HCEC 1CT (cell line): ENCODE measurements at regions not wholly inside any gene's neighbourhood (a gene's known extent, or its start where the extent isn't known, plus 50 kb on each side); places are given as distances from the start of the nearest gene placed in this dataset.

Source experiments
- DNase-seq: peaks from one replicate; pipeline ENCODE4 v3.0.0-alpha.2; 2017

DNA sequence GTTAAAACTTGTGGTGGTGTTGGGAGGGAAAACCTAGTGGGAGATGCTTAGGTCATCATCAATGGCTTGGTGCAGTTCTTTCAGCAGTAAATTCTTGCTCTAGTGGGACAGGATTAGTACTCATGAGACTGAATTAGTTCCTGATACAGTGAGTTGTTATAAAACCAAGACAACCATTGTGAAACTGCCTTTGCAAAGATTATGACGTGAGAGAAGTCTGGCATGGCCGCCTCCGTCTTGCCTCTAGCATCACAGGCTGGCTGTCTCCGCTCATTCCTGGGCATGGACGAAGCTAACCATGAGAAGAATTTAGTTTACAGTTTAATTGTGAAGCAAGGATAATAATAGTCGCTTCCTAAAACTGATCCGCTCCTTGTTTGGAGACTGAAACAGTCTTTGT, 186.4 kb downstream of the KIF20B start:
- no peak for DNase-seq

- DNase-seq = no peak
Measured at GRCh38 chr10:89888321-89889070, 187.1 kb downstream of the KIF20B start.

- no peak for DNase-seq
Measured at GRCh38 chr10:89889606-89890005, 188.2 kb downstream of the KIF20B start.

DNA sequence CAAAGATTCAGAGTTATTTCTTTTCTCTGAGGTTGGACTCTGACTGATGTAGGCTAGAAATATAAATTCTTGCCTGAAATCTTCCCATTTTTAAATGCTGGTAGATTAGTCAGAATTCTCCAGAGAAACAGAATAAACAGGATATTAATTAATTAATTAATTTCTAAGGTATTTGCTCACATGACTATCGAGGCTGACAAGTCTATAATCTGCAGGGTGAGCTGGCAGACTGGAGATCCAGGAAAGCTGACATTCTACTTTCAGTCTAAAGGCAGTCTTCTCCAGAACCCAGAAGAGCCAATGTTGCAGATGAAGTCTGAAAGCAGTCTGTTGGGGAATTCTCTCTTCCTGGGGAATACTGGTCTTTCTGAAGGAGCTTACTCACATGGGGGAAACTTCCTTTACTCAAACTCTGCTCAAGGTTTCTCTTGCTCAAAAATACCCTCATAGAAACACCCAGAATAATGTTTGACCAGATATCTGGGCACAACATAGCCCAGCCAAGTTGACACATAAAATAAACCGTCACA, 189.7 kb downstream of the KIF20B start:
- DNase-seq = no peak

DNA sequence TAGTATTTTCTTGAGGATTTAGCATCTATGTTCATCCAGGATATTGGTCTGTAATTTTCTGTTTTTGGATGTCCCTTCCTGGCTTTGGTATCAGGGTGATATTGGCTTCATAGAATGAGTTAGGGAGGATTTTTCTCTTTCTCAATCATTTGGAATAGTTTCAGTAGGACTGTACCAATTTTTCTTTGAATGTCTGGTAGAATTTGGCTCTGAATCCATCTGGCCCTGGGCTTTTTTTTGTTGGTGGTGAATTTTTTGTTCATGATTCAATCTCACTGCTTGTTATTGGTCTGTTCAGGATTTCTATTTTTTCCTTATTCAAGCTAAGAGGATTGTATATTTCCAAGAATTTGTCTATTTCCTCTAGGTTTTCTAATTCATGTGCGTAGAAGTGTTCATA, 192.7 kb downstream of the KIF20B start:
- DNase-seq = no peak

DNA sequence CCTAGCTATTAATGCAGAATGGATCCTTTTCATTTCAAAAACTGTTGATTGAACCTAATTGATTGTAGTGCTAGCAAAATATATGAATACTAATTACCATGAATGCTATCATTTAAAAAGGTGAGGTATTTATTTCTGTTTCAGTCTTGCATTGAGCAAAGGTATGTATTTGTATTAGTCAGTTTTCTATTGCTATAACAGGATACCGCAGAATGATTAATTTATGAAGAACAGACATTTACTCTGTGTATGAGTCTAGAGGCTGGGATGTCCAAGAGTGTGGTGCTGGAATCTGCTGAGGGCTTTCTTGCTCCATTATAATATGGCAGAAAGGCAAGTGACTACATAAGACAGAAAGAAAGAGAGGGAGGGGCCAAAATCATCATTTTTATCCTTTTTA, 199.2 kb downstream of the KIF20B start:
- DNase-seq = no peak

- DNase-seq = no peak
Measured at GRCh38 chr10:89901895-89902294, 200.5 kb downstream of the KIF20B start.

DNA sequence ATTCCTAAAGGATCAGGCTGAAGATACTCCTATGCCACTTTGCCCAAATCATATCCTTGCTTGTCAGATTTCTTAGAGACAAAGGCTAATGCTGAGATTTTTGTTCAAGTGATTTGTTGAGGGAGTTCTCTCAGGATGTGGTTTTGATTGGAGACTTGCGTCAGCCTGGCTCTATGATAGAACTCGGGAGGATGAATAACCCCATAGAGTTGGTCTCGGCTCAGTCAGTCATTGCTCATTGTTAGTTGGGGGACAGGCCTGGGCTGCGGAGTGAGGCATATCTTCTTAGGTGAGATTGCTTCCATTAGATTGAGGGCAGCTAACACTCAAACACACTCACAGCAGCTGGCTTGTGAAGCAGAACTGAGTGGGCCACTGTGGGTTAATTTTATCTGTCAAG, 203.4 kb downstream of the KIF20B start:
- no peak for DNase-seq

DNA sequence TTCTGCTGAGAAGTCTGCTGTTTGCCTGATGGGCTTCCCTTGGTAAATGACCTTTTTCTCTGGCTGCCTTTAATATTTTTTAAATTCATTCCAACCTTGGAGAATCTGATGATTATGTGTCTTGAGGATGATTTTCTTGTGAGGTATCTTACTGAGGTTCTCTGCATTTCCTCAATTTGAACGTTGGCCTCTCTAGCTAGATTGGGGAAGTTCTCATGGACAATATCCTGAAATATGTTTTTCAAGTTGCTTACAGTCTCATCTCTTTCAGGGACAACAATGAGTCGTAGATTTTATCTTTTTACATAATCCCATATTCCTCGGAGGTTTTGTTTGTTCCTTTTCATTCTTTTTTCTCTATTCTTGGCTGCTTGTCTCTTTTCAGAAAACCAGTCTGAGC, 208.4 kb downstream of the KIF20B start:
- no peak for DNase-seq

- no peak for DNase-seq
Measured at GRCh38 chr10:89915021-89915420, 213.6 kb downstream of the KIF20B start.

- DNase-seq = no peak
Measured at GRCh38 chr10:89915968-89916367, 214.6 kb downstream of the KIF20B start.

- DNase-seq = no peak
Measured at GRCh38 chr10:89916468-89917215, 215.3 kb downstream of the KIF20B start.

- DNase-seq = peak; percentile 9
Measured at GRCh38 chr10:89921403-89921802, 220.0 kb downstream of the KIF20B start.

GRCh38 chr10:89923661-89924060, 222.3 kb downstream of the KIF20B start:
- DNase-seq = no peak

- no peak for DNase-seq
Measured at GRCh38 chr10:89924261-89924660, 222.9 kb downstream of the KIF20B start.

- no peak for DNase-seq
Measured at GRCh38 chr10:89926736-89927135, 225.3 kb downstream of the KIF20B start.

DNA sequence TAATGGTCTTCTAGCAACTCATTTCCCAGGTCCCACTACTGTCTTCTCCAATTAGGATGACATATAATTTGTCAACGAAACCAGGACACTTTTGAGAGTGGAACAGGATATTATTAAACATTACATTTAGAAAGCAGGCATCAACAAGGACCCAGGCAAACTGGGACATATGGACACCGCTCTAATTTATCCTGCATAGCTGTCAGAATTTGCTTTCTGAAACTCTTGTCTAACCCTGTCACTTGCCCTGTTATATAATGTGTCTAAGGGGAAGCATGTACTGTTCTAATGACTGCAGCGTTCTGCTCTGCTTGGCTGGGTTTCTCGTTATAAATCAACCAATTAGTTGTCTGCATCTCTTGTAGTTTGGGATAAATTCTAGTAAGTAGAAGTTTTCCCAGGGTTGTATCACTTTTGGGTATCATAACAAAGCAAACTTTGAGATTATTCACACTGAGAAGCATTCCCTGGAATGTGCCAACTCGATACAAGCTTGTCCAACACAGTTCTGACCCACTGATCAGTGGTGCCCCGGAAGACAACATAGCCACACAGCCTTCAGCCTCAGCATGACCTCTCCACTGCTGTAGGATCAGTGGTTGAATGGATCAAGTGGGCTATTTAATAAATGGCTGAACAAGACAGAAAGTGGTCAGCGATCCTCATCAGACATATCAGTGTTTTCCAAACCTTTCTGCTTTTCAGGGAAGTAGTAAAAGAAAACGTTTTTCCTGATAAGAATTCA, 228.1 kb downstream of the KIF20B start:
- DNase-seq = no peak

GRCh38 chr10:89937494-89937893, 236.1 kb downstream of the KIF20B start:
- DNase-seq = no peak

- no peak for DNase-seq
Measured at GRCh38 chr10:89940076-89940475, 238.7 kb downstream of the KIF20B start.

DNA sequence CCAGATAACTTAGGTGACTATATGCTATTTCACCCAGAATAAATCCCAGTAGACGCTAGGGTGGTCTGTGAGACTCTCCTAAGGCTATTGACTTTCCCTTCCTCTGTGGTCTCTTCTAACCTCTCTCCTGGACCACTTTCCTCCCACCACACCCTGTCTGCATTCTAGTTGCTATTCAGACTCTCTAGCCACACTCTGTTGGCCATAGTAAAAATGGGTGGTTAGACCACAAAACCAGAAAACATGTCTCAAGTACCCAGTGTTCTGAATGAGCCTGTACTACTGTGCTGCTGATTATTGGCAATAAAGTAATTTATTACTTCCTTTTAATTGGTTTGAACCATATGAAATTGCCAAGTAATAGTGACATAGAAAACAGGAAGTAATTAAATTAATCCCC, 240.8 kb downstream of the KIF20B start:
- DNase-seq = no peak

DNA sequence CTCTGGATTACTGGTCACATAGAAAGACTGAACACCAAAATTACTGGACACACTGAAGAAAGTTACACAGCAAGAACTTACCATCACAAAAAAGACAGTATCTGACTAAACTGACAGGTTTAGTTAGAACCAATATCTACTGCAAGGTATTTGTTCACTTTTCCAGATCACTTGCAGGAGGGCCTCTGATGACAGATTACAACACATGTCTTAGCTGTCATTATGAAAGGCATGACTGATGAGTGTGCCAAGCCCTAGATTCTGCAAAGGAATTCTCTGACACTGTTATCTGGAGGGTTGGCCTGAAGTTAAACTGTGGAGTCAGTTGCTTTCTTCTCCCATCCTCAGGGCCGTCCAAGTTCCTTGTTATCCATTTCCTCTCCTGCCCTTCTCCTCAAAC, 242.7 kb downstream of the KIF20B start:
- no peak for DNase-seq

DNA sequence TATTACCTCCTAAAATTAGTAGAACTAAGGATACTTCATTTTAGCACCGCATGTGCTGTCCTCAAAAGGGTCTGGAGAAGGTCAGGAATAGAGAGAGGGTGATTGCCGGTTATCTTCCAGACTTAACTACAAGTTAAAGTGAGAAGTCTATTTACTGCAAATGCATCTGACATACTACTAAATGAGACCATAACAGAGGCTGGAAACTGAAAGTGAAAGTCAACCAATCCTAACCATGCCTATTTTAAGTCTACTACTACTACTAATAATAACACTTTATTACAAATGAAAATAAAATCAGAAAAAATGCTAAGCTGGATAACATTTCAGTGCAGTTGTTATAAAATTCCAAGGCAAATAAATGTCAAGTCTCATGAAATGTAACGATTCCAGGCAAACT, 244.7 kb downstream of the KIF20B start:
- DNase-seq = no peak

DNA sequence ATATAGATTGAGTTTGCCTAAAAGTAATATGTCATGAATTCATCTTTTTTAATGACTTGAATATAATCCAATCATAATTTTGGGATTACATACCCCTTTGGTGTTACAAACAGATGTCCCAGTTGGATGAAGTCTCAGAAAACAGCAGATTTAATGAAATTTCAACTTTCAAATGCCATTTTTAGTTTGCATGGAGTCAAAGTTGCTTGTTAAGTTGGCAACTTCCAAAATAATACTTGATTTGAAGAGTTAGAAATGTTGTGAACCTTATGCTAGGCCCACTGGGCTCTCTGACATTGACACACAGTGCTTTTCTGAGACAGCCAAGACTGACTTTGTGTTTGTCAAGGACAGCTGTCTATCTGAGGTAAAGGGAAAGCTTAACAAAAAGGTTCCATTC, 248.1 kb downstream of the KIF20B start:
- DNase-seq = no peak

DNA sequence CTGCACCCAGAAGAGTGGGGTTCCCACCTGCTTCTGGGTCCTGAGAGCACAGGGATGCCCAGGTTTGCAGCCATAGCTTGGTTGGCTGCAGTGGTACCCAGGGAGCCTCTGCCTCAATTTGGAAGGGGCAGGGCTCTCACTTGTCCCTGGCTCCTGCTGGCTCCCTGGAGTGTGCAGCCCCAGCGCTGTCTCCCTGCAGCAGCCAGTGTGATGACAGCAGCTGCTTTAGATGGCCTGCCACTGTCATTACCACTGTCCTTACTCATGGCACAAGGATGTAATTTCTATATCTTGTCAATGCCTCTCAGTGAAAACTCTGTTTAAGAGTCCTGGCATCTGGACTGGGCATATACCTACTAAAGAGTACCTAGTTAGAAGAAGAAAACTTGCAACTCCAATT, 250.9 kb downstream of the KIF20B start:
- DNase-seq = no peak
